ENCODE measurements at regions not wholly inside any gene's neighbourhood (a gene's known extent, or its start where the extent isn't known, plus 50 kb on each side); places are given as distances from the start of the nearest gene placed in this dataset.

- TF ChIP-seq MAX (IDR thresholded peaks at IDR 0.05; ENCODE audit: low read depth, low read length), result no peak
- no peak for TF ChIP-seq POLR2A (IDR thresholded peaks at IDR 0.05; ENCODE audit: extremely low read depth, insufficient read length)
- TF ChIP-seq CTCF (IDR thresholded peaks at IDR 0.05; ENCODE audit: low read depth, low read length), result no peak
- no peak for TF ChIP-seq MYC (IDR thresholded peaks at IDR 0.05; ENCODE audit: low read depth, low read length)
- no peak for DNase-seq (ENCODE audit: low read depth)
- H3K4me3 ChIP-seq (ENCODE audit: low read depth, low read length), result no peak overlapping the region
These were observed 880.2 kb upstream of the EPHA6 start for GRCh38 chr3:95934181-95934580.

- TF ChIP-seq MAX (IDR thresholded peaks at IDR 0.05; ENCODE audit: low read depth, low read length) (no peak), CTCF (IDR thresholded peaks at IDR 0.05; ENCODE audit: low read depth, low read length) (no peak), POLR2A (IDR thresholded peaks at IDR 0.05; ENCODE audit: extremely low read depth, insufficient read length) (no peak), MYC (IDR thresholded peaks at IDR 0.05; ENCODE audit: low read depth, low read length) (no peak)
- no peak for DNase-seq (ENCODE audit: low read depth)
These were observed 875.1 kb upstream of the EPHA6 start for GRCh38 chr3:95939235-95939809.

GRCh38 chr3:95965704-95966336, 848.6 kb upstream of the EPHA6 start:
- no peak for DNase-seq (ENCODE audit: low read depth)
- H3K4me3 ChIP-seq (ENCODE audit: low read depth, low read length), result no peak overlapping the region
- TF ChIP-seq POLR2A (IDR thresholded peaks at IDR 0.05; ENCODE audit: extremely low read depth, insufficient read length) (no peak), CTCF (IDR thresholded peaks at IDR 0.05; ENCODE audit: low read depth, low read length) (no peak), MYC (IDR thresholded peaks at IDR 0.05; ENCODE audit: low read depth, low read length) (no peak), MAX (IDR thresholded peaks at IDR 0.05; ENCODE audit: low read depth, low read length) (no peak)

More at GRCh38 chr3:95939235-95939809, 875.1 kb upstream of the EPHA6 start:
- no peak overlapping the region for H3K4me3 ChIP-seq (ENCODE audit: low read depth, low read length)

GRCh38 chr3:95971573-95971972, 842.8 kb upstream of the EPHA6 start:
- H3K4me3 ChIP-seq (ENCODE audit: low read depth, low read length), result no peak overlapping the region
- TF ChIP-seq POLR2A (IDR thresholded peaks at IDR 0.05; ENCODE audit: extremely low read depth, insufficient read length) (no peak), MAX (IDR thresholded peaks at IDR 0.05; ENCODE audit: low read depth, low read length) (no peak)
- peak; percentile 24 for DNase-seq (ENCODE audit: low read depth)

GRCh38 chr3:95994338-95994737, 820.1 kb upstream of the EPHA6 start:
- TF ChIP-seq CTCF (IDR thresholded peaks at IDR 0.05; ENCODE audit: low read depth, low read length), result no peak
- no peak overlapping the region for H3K4me3 ChIP-seq (ENCODE audit: low read depth, low read length)
- no peak for DNase-seq (ENCODE audit: low read depth)

- H3K4me3 ChIP-seq (ENCODE audit: low read depth, low read length), result no peak overlapping the region
- no peak for DNase-seq (ENCODE audit: low read depth)
- no peak for TF ChIP-seq POLR2A (IDR thresholded peaks at IDR 0.05; ENCODE audit: extremely low read depth, insufficient read length)
- TF ChIP-seq MAX (IDR thresholded peaks at IDR 0.05; ENCODE audit: low read depth, low read length), result no peak
- no peak for TF ChIP-seq CTCF (IDR thresholded peaks at IDR 0.05; ENCODE audit: low read depth, low read length)
- no peak for TF ChIP-seq MYC (IDR thresholded peaks at IDR 0.05; ENCODE audit: low read depth, low read length)
These were observed 813.4 kb upstream of the EPHA6 start for GRCh38 chr3:96000966-96001365.
